Muscle layer of duodenum (tissue), 2 donors: ENCODE measurements at regions not wholly inside any gene's neighbourhood (a gene's known extent, or its start where the extent isn't known, plus 50 kb on each side); places are given as distances from the start of the nearest gene placed in this dataset.

Experiments used
- H3K27ac ChIP-seq: one replicate; pipeline ENCODE4 v1.7.0; 2013; ENCODE audit warnings: mild to moderate bottlenecking, low read length
- H3K27me3 ChIP-seq: one replicate; pipeline ENCODE4 v1.7.0; 2013; ENCODE audit warnings: low read depth, mild to moderate bottlenecking, control low read depth, low read length
- H3K36me3 ChIP-seq, 2 donors: one replicate each; pipeline ENCODE4 v1.7.0; 2013; ENCODE audit warnings: low read length in 2 of 2, control low read depth in 1 of 2, mild to moderate bottlenecking in 1 of 2; ENCODE audit not compliant: insufficient read depth in 2 of 2, control insufficient read depth in 1 of 2
- H3K4me1 ChIP-seq, 2 donors: one replicate each; pipeline ENCODE4 v1.7.0; 2013; ENCODE audit warnings: low read length in 2 of 2, mild to moderate bottlenecking in 2 of 2, control low read depth in 1 of 2, moderate library complexity in 1 of 2; ENCODE audit not compliant: insufficient read depth in 2 of 2, control insufficient read depth in 1 of 2
- H3K4me3 ChIP-seq, 2 donors: one replicate each; pipeline ENCODE4 v1.7.0; 2013; ENCODE audit warnings: low read length in 2 of 2, low read depth in 1 of 2, mild to moderate bottlenecking in 1 of 2
- H3K9me3 ChIP-seq, 2 donors: one replicate each; pipeline ENCODE4 v1.7.0; 2013; ENCODE audit warnings: low read length in 2 of 2, control low read depth in 1 of 2, mild to moderate bottlenecking in 1 of 2; ENCODE audit not compliant: control insufficient read depth in 1 of 2
- donor health status: healthy.

- Histone ChIP-seq H3K27ac (no peak overlapping the region), H3K4me3 (no peak overlapping the region)
Measured at GRCh38 chr3:130263708-130264107, 81.8 kb upstream of the COL6A5 start.

DNA sequence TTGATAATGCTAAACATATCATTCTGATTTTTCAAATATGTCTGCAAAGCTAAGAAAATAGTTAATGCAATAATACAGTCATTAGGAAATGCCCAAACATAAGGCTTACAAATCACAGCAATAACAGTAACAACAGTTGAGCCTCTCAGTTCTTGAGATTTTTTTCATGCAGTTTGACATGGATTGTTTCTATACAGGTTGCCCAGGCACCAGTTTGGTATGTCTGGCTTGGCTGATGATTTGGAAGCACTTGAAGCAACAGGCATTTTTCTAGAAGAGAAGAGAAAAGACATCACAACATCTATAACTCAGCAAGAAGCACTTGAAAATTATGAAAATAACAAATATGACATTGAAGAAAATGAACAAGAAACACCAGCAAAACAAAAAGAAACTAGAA, 78.7 kb upstream of the COL6A5 start:
- no peak overlapping the region for H3K4me3 ChIP-seq
- H3K4me1 ChIP-seq: no peaks in the 10 kb centered on the region
- H3K36me3 ChIP-seq: no peaks in the 10 kb centered on the region
- no peak overlapping the region for H3K27ac ChIP-seq
- H3K9me3 ChIP-seq: no peaks in the 10 kb centered on the region
- no peaks in the 10 kb centered on the region for H3K27me3 ChIP-seq

More at GRCh38 chr3:130263708-130264107, 81.8 kb upstream of the COL6A5 start:
- Histone ChIP-seq H3K4me1 (no peaks in the 10 kb centered on the region), H3K9me3 (no peaks in the 10 kb centered on the region), H3K36me3 (no peaks in the 10 kb centered on the region), H3K27me3 (no peaks in the 10 kb centered on the region)

GRCh38 chr3:130276203-130276803, 69.2 kb upstream of the COL6A5 start:
- peaks cover 0 to 5% of the 10 kb centered on the region in 2 donors for H3K4me1 ChIP-seq
- H3K27me3 ChIP-seq: no peaks in the 10 kb centered on the region
- H3K27ac ChIP-seq: no peak overlapping the region
- no peaks in the 10 kb centered on the region for H3K36me3 ChIP-seq
- H3K4me3 ChIP-seq: no peak overlapping the region
- no peaks in the 10 kb centered on the region for H3K9me3 ChIP-seq

DNA sequence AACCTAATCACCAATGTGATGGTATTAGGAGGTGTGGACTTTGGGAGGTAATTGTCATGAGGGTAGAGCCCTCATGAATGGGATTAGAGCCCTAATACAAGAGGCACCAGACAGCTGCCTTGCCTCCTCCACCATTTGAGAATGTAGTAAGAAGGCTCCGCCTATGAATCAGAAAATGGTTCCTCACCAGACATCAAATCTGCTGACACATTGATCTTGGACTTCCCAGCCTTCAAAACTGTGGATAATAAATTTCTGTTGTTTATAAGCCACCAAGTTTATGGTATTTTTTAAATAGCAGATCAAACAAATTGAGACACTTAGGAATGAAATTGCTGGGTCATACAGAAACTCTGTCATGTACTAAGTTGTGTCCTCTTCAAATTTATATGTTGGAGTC, 56.8 kb upstream of the COL6A5 start:
- H3K4me3 ChIP-seq: no peak overlapping the region
- no peaks in the 10 kb centered on the region for H3K27me3 ChIP-seq
- no peak overlapping the region for H3K27ac ChIP-seq
- H3K4me1 ChIP-seq: no peaks in the 10 kb centered on the region
- no peaks in the 10 kb centered on the region for H3K36me3 ChIP-seq
- no peaks in the 10 kb centered on the region for H3K9me3 ChIP-seq

- Histone ChIP-seq H3K4me1 (no peaks in the 10 kb centered on the region), H3K9me3 (no peaks in the 10 kb centered on the region), H3K27ac (no peak overlapping the region), H3K27me3 (no peaks in the 10 kb centered on the region), H3K36me3 (no peaks in the 10 kb centered on the region), H3K4me3 (no peak overlapping the region)
Measured at GRCh38 chr3:130291148-130291547, 54.3 kb upstream of the COL6A5 start.

DNA sequence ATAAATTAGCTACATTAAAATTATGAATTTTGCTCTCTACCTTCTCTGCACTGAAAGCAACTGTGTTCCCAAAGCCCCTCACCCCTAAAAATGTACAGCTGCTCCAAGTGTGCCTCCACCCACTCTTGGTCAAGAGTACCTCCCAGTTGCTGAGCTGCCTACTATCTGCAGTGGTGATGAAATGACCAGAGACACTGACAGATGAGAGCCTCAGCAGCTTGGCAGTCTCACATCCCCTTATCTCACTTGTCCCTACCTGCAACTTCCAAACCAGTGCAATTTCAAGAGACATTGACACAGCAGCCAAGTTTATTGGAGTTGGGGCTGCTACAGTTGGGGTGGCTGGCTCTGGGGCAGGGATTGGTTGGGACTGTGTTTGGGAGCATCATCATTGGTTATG, 52.2 kb upstream of the COL6A5 start:
- no peaks in the 10 kb centered on the region for H3K9me3 ChIP-seq
- no peaks in the 10 kb centered on the region for H3K27me3 ChIP-seq
- H3K27ac ChIP-seq: no peak overlapping the region
- no peaks in the 10 kb centered on the region for H3K36me3 ChIP-seq
- H3K4me3 ChIP-seq: no peak overlapping the region
- H3K4me1 ChIP-seq: no peaks in the 10 kb centered on the region
